Large intestine (tissue), 3 donors: ENCODE measurements at regions not wholly inside any gene's neighbourhood (a gene's known extent, or its start where the extent isn't known, plus 50 kb on each side); places are given as distances from the start of the nearest gene placed in this dataset.

ENCODE experiments used
- DNase-seq, 2 donors: peaks; one replicate each; pipeline versions ENCODE4 v3.0.0 to v3.0.0-alpha.2; 2013
- H3K27ac ChIP-seq: one replicate; pipeline ENCODE4 v1.5.1; 2013; ENCODE audit warnings: low read length
- H3K27me3 ChIP-seq: 2 replicates; pipeline ENCODE4 v1.6.1; 2013; ENCODE audit warnings: low read length; ENCODE audit not compliant: control insufficient read depth, insufficient read depth
- H3K36me3 ChIP-seq: 2 replicates; pipeline ENCODE4 v1.6.1; 2013; ENCODE audit warnings: low read length; ENCODE audit not compliant: control insufficient read depth, insufficient read depth
- H3K4me1 ChIP-seq: one replicate; pipeline ENCODE4 v1.6.1; 2013; ENCODE audit warnings: low read length; ENCODE audit not compliant: control insufficient read depth, insufficient read depth
- H3K4me3 ChIP-seq: one replicate; pipeline ENCODE4 v1.5.1; 2013; ENCODE audit warnings: low read length
- H3K9me3 ChIP-seq: one replicate; pipeline ENCODE4 v1.6.1; 2013; ENCODE audit warnings: mild to moderate bottlenecking, low read depth, low read length, moderate library complexity; ENCODE audit not compliant: control insufficient read depth
- WGBS: methylation state at CpG from one replicate; pipeline ENCODE4 v1.1.5; 2013; ENCODE audit warnings: low lambda C conversion rate; ENCODE audit not compliant: insufficient coverage; 5-methylcytosine and 5-hydroxymethylcytosine counted together

DNA sequence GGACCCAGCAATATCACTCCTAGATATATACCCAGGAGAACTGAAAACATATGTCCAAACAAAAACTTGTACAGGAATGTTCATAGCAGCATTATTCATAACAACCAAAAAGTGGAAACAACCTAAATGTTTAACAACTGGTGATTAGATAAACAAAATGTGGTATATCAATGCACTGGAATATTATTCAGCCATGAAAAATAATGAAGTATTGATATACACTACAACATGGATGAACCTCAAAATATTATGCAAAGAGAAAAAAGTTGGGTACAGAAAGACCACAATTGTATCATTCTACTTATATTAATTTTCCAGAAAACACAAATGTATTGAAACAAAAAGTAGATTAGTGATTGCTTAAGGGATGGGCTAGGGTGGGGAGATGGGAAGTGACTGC, 498.6 kb downstream of the GRIN2A start:
- Histone ChIP-seq H3K27me3 (no peaks in the 10 kb centered on the region), H3K4me3 (no peak overlapping the region)
- no peak for DNase-seq

DNA sequence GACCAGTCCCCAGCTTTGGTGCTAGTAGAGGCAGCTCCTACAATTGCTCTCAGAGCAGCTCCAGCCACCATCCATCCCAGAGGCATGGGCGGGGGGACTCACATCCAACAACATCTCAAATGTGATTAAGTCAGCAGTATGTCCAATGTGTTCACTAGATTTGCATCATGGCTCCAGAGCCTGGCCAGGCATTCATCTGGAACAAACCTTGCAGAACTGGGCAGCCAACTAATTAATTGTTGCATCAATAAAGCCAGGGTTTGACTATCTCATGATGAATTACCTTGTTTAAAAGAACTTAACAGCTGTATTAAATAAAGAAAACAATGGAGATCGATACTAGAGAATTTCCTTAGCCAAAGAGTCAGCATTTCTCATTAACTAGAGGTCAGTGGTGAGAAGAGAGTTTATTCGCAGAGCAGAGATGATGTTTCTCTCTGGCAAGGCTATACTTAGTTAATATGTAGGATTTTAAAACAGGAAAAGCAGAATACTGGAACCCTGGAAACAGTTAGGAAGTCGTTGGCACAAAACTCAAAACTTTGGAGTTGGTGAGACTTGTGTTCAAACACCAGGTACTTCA, 494.4 kb downstream of the GRIN2A start:
- Histone ChIP-seq H3K4me1 (no peaks in the 10 kb centered on the region), H3K27me3 (no peaks in the 10 kb centered on the region), H3K27ac (no peak overlapping the region), H3K36me3 (no peaks in the 10 kb centered on the region), H3K4me3 (no peak overlapping the region), H3K9me3 (no peaks in the 10 kb centered on the region)
- no CpG with 5 or more reads among the region's 4 CpGs for WGBS
- DNase-seq, result no peak

More for the DNA sequence above, 498.6 kb downstream of the GRIN2A start:
- H3K9me3 ChIP-seq, result no peaks in the 10 kb centered on the region
- no peaks in the 10 kb centered on the region for H3K36me3 ChIP-seq
- H3K4me1 ChIP-seq, result no peaks in the 10 kb centered on the region
- H3K27ac ChIP-seq, result no peak overlapping the region

DNA sequence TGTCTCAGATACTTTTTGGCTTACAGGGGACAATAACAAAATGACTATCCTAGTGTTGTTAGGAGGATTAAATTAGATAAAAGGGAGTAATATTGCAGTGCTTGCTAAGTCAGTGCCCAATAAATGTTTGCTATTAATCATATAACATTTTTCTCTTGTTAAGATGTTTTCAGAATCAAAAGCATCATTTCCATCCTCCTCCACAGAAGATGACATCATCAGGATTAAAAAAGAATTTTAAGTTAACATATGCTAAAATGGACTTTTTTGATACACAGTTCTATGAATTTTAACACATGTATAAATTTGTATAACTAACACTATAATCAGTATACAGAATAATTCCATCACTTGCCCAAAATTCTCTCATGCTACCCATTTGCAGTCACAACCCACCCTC, 492.6 kb downstream of the GRIN2A start:
- H3K9me3 ChIP-seq, result no peaks in the 10 kb centered on the region
- H3K4me1 ChIP-seq, result no peaks in the 10 kb centered on the region
- no peak for DNase-seq
- H3K36me3 ChIP-seq, result no peaks in the 10 kb centered on the region
- H3K27me3 ChIP-seq, result no peaks in the 10 kb centered on the region
- no peak overlapping the region for H3K27ac ChIP-seq
- H3K4me3 ChIP-seq, result no peak overlapping the region

DNA sequence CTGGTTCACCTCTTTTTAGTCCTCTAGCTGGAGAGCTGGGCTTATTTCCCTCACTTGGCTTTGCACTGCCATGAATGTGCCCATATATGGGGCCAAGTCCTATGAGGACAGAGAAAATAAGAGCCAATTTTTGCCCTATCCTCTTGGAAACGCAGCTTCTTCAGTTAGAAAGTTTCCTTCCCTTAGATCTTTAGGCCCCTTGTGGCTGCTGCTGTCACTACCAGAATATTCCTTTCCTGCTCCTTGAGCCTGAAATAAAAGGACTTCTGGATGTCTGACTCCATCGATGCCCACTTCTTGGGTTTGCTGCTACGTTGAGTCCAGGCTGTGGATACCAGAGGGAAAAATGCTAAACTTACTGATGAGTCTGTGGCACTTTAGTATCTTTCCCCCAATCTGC, 487.1 kb downstream of the GRIN2A start:
- WGBS, result no CpG with 5 or more reads among the region's 3 CpGs
- Histone ChIP-seq H3K4me3 (no peak overlapping the region), H3K9me3 (no peaks in the 10 kb centered on the region), H3K27me3 (no peaks in the 10 kb centered on the region), H3K27ac (no peak overlapping the region), H3K36me3 (no peaks in the 10 kb centered on the region), H3K4me1 (no peaks in the 10 kb centered on the region)
- DNase-seq, result no peak
